ENCODE measurements at regions not wholly inside any gene's neighbourhood (a gene's known extent, or its start where the extent isn't known, plus 50 kb on each side); places are given as distances from the start of the nearest gene placed in this dataset.

DNA sequence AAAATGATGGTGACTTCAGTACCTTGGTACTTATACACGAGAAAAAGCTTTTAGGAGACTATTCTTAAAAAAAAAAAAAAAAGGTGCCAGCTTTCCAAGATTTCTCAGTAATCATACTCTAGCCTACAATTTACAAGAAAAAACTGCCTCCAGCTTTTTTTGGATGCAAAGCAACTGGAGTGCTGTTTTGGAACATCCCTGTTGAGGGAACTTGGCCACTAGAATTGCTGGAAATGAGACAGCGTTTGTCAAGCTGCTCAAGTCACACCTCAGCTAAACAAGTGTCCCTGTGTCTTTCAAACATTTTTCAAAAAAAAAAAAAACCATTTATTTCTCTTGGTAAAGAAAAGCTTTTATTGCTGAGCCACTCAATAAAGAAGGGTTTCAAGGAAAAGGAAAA lies 413.1 kb upstream of the ARGLU1 start (continued):
- TF ChIP-seq, protein P1, sequence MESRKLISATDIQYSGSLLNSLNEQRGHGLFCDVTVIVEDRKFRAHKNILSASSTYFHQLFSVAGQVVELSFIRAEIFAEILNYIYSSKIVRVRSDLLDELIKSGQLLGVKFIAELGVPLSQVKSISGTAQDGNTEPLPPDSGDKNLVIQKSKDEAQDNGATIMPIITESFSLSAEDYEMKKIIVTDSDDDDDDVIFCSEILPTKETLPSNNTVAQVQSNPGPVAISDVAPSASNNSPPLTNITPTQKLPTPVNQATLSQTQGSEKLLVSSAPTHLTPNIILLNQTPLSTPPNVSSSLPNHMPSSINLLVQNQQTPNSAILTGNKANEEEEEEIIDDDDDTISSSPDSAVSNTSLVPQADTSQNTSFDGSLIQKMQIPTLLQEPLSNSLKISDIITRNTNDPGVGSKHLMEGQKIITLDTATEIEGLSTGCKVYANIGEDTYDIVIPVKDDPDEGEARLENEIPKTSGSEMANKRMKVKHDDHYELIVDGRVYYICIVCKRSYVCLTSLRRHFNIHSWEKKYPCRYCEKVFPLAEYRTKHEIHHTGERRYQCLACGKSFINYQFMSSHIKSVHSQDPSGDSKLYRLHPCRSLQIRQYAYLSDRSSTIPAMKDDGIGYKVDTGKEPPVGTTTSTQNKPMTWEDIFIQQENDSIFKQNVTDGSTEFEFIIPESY (IDR thresholded peaks at IDR 0.05; ENCODE audit: extremely low read depth, insufficient replicate concordance, low read length), result no peak
- no peak for TF ChIP-seq POLR2A (IDR thresholded peaks at IDR 0.05; ENCODE audit: borderline replicate concordance, extremely low read depth, insufficient read depth, insufficient read length)
- no peak for TF ChIP-seq SIN3A (IDR thresholded peaks at IDR 0.05; ENCODE audit: low read depth)
- no peak for TF ChIP-seq JUND (IDR thresholded peaks at IDR 0.05)

DNA sequence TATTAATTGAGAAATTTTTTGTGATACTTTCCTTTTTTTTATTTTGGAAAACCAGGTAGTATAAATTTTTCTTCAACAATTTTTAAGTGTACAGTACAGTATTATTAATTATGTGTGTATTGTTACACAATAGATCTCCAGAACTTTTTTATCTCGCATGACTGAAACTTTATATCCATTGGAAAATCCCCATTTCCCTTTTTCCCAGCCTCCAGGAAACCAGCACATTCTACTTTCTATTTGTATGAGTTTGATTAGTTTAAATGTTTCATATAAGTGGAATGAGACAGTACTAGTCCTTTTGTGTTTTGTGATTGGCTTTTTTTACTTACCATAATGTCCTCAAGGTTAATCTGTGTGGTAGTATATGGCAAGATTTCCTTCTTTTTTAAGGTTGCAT lies 399.5 kb upstream of the ARGLU1 start:
- Histone ChIP-seq H3K4me2 (ENCODE audit: low read length) (no peak overlapping the region), H3K9ac (ENCODE audit: low read length) (no peak overlapping the region), H2AFZ (ENCODE audit: low read depth, low read length, poor library complexity, severe bottlenecking) (no peak overlapping the region), H3K27me3 (ENCODE audit: insufficient read depth, low read length) (no peaks in the 10 kb centered on the region), H3K9me2 (ENCODE audit: insufficient read depth) (no peaks in the 10 kb centered on the region), H3K27ac (ENCODE audit: low read depth, low read length) (no peak overlapping the region), H4K20me1 (ENCODE audit: insufficient read depth) (no peaks in the 10 kb centered on the region), H3K36me3 (ENCODE audit: control insufficient read depth in 1 of 2, insufficient read depth in 2 of 2, low read length in 2 of 2) (no peaks in the 10 kb centered on the region), H3K79me2 (ENCODE audit: insufficient read depth, low read length) (no peaks in the 10 kb centered on the region), H3K4me1 (ENCODE audit: control insufficient read depth in 1 of 2, insufficient read depth in 2 of 2, low read length in 2 of 2) (no peaks in the 10 kb centered on the region), H3K9me3 (ENCODE audit: control insufficient read depth in 1 of 2, insufficient read depth in 1 of 2, low read depth in 1 of 2, low read length in 2 of 2) (no peaks in the 10 kb centered on the region), H3K4me3 (replicated peaks in 1 of 2; ENCODE audit: low read depth in 1 of 2, low read length in 2 of 2) (no peak overlapping the region)
- ChIA-PET POLR2A (no interaction called here), CTCF (no interaction called here), RAD21 (ENCODE audit: low non-redundant PET in 1 of 2, low total read pairs in 2 of 2, uncharacterized antibody in 2 of 2, unreplicated experiment in 2 of 2) (no interaction called here)
- no TSS peak for BruUV-seq (replicated peaks)
- DNase-seq (ENCODE audit: low read depth, low spot score), result no peak
- intact Hi-C loops (cut with micrococcal nuclease), result no loop called here
- ATAC-seq, result no peak
- TF ChIP-seq SP1 (IDR thresholded peaks at IDR 0.05; ENCODE audit: low read depth), result no peak
- TF ChIP-seq EZH2 (IDR thresholded peaks at IDR 0.05), result no peak
- no peak for TF ChIP-seq SRF (IDR thresholded peaks at IDR 0.05; ENCODE audit: low read depth)
- no peak for TF ChIP-seq EZH2phosphoT487 (IDR thresholded peaks at IDR 0.05; ENCODE audit: borderline replicate concordance)
- TF ChIP-seq POLR2A (IDR thresholded peaks at IDR 0.05; ENCODE audit: borderline replicate concordance, extremely low read depth, insufficient read depth, insufficient read length), result no peak
- no peak for TF ChIP-seq FOSL1 (IDR thresholded peaks at IDR 0.05; ENCODE audit: low read depth)
- TF ChIP-seq SIN3A (IDR thresholded peaks at IDR 0.05; ENCODE audit: low read depth), result no peak
- TF ChIP-seq, protein P1 (IDR thresholded peaks at IDR 0.05; ENCODE audit: extremely low read depth, insufficient replicate concordance, low read length), result no peak
- no peak for TF ChIP-seq ZNF274 (IDR thresholded peaks at IDR 0.05; ENCODE audit: low read depth, low read length)
- TF ChIP-seq JUND (IDR thresholded peaks at IDR 0.05), result no peak
- TF ChIP-seq CBX3 (IDR thresholded peaks at IDR 0.05; ENCODE audit: low read depth), result no peak
- TF ChIP-seq, protein P2, sequence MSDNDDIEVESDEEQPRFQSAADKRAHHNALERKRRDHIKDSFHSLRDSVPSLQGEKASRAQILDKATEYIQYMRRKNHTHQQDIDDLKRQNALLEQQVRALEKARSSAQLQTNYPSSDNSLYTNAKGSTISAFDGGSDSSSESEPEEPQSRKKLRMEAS (IDR thresholded peaks at IDR 0.05), result no peak
- TF ChIP-seq RAD21 (IDR thresholded peaks at IDR 0.05; ENCODE audit: low read depth), result no peak
- TF ChIP-seq, protein P3, sequence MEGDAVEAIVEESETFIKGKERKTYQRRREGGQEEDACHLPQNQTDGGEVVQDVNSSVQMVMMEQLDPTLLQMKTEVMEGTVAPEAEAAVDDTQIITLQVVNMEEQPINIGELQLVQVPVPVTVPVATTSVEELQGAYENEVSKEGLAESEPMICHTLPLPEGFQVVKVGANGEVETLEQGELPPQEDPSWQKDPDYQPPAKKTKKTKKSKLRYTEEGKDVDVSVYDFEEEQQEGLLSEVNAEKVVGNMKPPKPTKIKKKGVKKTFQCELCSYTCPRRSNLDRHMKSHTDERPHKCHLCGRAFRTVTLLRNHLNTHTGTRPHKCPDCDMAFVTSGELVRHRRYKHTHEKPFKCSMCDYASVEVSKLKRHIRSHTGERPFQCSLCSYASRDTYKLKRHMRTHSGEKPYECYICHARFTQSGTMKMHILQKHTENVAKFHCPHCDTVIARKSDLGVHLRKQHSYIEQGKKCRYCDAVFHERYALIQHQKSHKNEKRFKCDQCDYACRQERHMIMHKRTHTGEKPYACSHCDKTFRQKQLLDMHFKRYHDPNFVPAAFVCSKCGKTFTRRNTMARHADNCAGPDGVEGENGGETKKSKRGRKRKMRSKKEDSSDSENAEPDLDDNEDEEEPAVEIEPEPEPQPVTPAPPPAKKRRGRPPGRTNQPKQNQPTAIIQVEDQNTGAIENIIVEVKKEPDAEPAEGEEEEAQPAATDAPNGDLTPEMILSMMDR (IDR thresholded peaks at IDR 0.05 in 2 of 3, conservative IDR thresholded peaks at IDR 0.05 in 1 of 3; ENCODE audit: borderline replicate concordance in 1 of 3, insufficient read depth in 1 of 3, low read depth in 2 of 3, low read length in 2 of 3), result no peak
- TF ChIP-seq, protein P4, sequence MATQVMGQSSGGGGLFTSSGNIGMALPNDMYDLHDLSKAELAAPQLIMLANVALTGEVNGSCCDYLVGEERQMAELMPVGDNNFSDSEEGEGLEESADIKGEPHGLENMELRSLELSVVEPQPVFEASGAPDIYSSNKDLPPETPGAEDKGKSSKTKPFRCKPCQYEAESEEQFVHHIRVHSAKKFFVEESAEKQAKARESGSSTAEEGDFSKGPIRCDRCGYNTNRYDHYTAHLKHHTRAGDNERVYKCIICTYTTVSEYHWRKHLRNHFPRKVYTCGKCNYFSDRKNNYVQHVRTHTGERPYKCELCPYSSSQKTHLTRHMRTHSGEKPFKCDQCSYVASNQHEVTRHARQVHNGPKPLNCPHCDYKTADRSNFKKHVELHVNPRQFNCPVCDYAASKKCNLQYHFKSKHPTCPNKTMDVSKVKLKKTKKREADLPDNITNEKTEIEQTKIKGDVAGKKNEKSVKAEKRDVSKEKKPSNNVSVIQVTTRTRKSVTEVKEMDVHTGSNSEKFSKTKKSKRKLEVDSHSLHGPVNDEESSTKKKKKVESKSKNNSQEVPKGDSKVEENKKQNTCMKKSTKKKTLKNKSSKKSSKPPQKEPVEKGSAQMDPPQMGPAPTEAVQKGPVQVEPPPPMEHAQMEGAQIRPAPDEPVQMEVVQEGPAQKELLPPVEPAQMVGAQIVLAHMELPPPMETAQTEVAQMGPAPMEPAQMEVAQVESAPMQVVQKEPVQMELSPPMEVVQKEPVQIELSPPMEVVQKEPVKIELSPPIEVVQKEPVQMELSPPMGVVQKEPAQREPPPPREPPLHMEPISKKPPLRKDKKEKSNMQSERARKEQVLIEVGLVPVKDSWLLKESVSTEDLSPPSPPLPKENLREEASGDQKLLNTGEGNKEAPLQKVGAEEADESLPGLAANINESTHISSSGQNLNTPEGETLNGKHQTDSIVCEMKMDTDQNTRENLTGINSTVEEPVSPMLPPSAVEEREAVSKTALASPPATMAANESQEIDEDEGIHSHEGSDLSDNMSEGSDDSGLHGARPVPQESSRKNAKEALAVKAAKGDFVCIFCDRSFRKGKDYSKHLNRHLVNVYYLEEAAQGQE (IDR thresholded peaks at IDR 0.05; ENCODE audit: low read depth), result no peak
- no peak for TF ChIP-seq TCF7L2 (IDR thresholded peaks at IDR 0.05; ENCODE audit: borderline replicate concordance, extremely low read depth, insufficient read depth, insufficient read length)
